SK-N-SH (cell line): ENCODE measurements at regions not wholly inside any gene's neighbourhood (a gene's known extent, or its start where the extent isn't known, plus 50 kb on each side); places are given as distances from the start of the nearest gene placed in this dataset.

Source experiments
- CTCF ChIA-PET: fragments of 300-600, 350-600 bp; formaldehyde crosslinking; extraction: SDS; loops from one replicate; lab custom pipeline; 2021; lab: Yijun Ruan, JAX
- POLR2A ChIA-PET: fragments of 350-600 bp; sonication (Branson Sonifier 250); formaldehyde crosslinking; extraction: SDS; loops from one replicate; lab custom pipeline; 2020; ENCODE audit warnings: antibody characterized with exemption, inconsistent platforms; lab: Yijun Ruan, JAX
- DNase-seq: peaks from one replicate; pipeline ENCODE4 v3.0.0; 2012
- H2AFZ ChIP-seq: fragments of 200-600 bp; sonication (generic); 2 replicates; pipeline ENCODE4 v1.8.1; 2016; ENCODE audit warnings: antibody characterized with exemption, mild to moderate bottlenecking, low read depth
- H3F3A ChIP-seq: fragments of 200-600 bp; sonication (generic); replicated peaks from 2 replicates; pipeline ENCODE3; 2016; ENCODE audit warnings: antibody characterized with exemption, mild to moderate bottlenecking; ENCODE audit not compliant: insufficient read depth
- H3K27ac ChIP-seq, 2 experiments: fragments of 200-500 bp in 1 of 2; fragments of 200-600 bp in 1 of 2; sonication (Bioruptor generic) in 1 of 2; sonication (generic), shearing (Covaris generic) in 1 of 2; 2 replicates each; pipeline versions ENCODE4 v1.5.1 to v1.6.1; 2014 to 2016; ENCODE audit warnings: low read depth in 2 of 2, inconsistent platforms in 1 of 2, low read length in 1 of 2, mild to moderate bottlenecking in 1 of 2, mixed read lengths in 1 of 2
- H3K27me3 ChIP-seq: fragments of 200-600 bp; sonication (generic), shearing (Covaris generic); 2 replicates; pipeline ENCODE4 v1.6.1; 2016; ENCODE audit warnings: mixed run types; ENCODE audit not compliant: insufficient read depth
- H3K36me3 ChIP-seq, 2 experiments: fragments of 200-500 bp in 1 of 2; fragments of 200-600 bp in 1 of 2; sonication (Bioruptor generic) in 1 of 2; sonication (generic) in 1 of 2; replicated peaks in 1 of 2; 2 replicates each; pipeline versions ENCODE3 to v1.5.1; 2014 to 2016; ENCODE audit warnings: low read length in 1 of 2, mild to moderate bottlenecking in 1 of 2; ENCODE audit not compliant: insufficient read depth in 2 of 2, control insufficient read depth in 1 of 2
- H3K4me1 ChIP-seq, 2 experiments: fragments of 200-500 bp in 1 of 2; fragments of 200-600 bp in 1 of 2; sonication (Bioruptor generic) in 1 of 2; sonication (generic), shearing (Covaris generic) in 1 of 2; 2 replicates each; pipeline versions ENCODE4 v1.5.1 to v1.6.1; 2014 to 2016; ENCODE audit warnings: low read depth in 1 of 2, low read length in 1 of 2, mixed run types in 1 of 2; ENCODE audit not compliant: insufficient read depth in 2 of 2, control insufficient read depth in 1 of 2
- H3K4me2 ChIP-seq: fragments of 200-600 bp; sonication (generic), shearing (Covaris generic); 2 replicates; pipeline ENCODE4 v1.6.1; 2017; ENCODE audit warnings: mixed run types
- H3K4me3 ChIP-seq, 2 experiments: fragments of 200-500 bp in 1 of 2; fragments of 200-600 bp in 1 of 2; sonication (Bioruptor generic) in 1 of 2; sonication (generic), shearing (Covaris generic) in 1 of 2; 2 replicates each; pipeline versions ENCODE4 v1.5.1 to v1.8.1; 2014 to 2016; ENCODE audit warnings: low read depth in 2 of 2, inconsistent platforms in 1 of 2, low read length in 1 of 2, mild to moderate bottlenecking in 1 of 2, mixed read lengths in 1 of 2, moderate library complexity in 1 of 2
- H3K79me2 ChIP-seq: fragments of 200-600 bp; sonication (generic); 2 replicates; pipeline ENCODE4 v1.8.1; 2017; ENCODE audit warnings: mild to moderate bottlenecking; ENCODE audit not compliant: insufficient read depth
- H3K9ac ChIP-seq: fragments of 200-600 bp; sonication (generic); 2 replicates; pipeline ENCODE4 v1.6.1; 2017; ENCODE audit warnings: mixed run types
- H3K9me2 ChIP-seq: fragments of 200-600 bp; sonication (generic); 2 replicates; pipeline ENCODE4 v1.6.1; 2017; ENCODE audit warnings: mixed run types
- H3K9me3 ChIP-seq: fragments of 200-600 bp; sonication (generic); 2 replicates; pipeline ENCODE4 v1.6.1; 2017; ENCODE audit warnings: mixed run types, mild to moderate bottlenecking, moderate library complexity
- H4K20me1 ChIP-seq: fragments of 200-600 bp; sonication (generic); 2 replicates; pipeline ENCODE4 v1.6.1; 2017; ENCODE audit warnings: mild to moderate bottlenecking, mixed run types; ENCODE audit not compliant: insufficient read depth
- CHD2 ChIP-seq: fragments of 150-350 bp; IDR thresholded peaks from 2 replicates; pipeline ENCODE4 v1.6.1; 2018; ENCODE audit warnings: low read length; ENCODE audit not compliant: partially characterized antibody
- ELF1 ChIP-seq: IDR thresholded peaks from 2 replicates; pipeline ENCODE4 v1.4.0; 2012
- EP300 ChIP-seq, 2 experiments: IDR thresholded peaks; 2 replicates each; pipeline versions ENCODE4 v1.4.0 to v1.6.1; 2012; ENCODE audit warnings: borderline replicate concordance in 1 of 2, low read depth in 1 of 2, low read length in 1 of 2
- EZH2phosphoT487 ChIP-seq: fragments of 200-600 bp; sonication (generic); IDR thresholded peaks from 2 replicates; pipeline ENCODE4 v1.6.1; 2017; ENCODE audit warnings: low read depth, mixed run types, mild to moderate bottlenecking, antibody characterized with exemption, moderate library complexity, borderline replicate concordance
- FOXM1 ChIP-seq: IDR thresholded peaks from 2 replicates; pipeline ENCODE4 v1.4.0; 2012; ENCODE audit warnings: low read depth, mild to moderate bottlenecking
- GABPA ChIP-seq: IDR thresholded peaks from 2 replicates; pipeline ENCODE4 v1.4.0; 2012; ENCODE audit warnings: low read depth, mild to moderate bottlenecking
- GATA2 ChIP-seq: sonication (generic); formaldehyde crosslinking; IDR thresholded peaks from 2 replicates; pipeline ENCODE4 v1.5.0; 2020; ENCODE audit warnings: mild to moderate bottlenecking, missing genetic modification reagents
- MEF2A ChIP-seq: IDR thresholded peaks from 2 replicates; pipeline ENCODE4 v1.4.0; 2012; ENCODE audit warnings: low read depth, borderline replicate concordance
- NFIC ChIP-seq: IDR thresholded peaks from 2 replicates; pipeline ENCODE4 v1.4.0; 2012; ENCODE audit warnings: borderline replicate concordance
- NRF1 ChIP-seq: IDR thresholded peaks from 2 replicates; pipeline ENCODE4 v1.6.1; 2012; ENCODE audit warnings: low read depth, mild to moderate bottlenecking, low read length
- RAD21 ChIP-seq: IDR thresholded peaks from 2 replicates; pipeline ENCODE4 v1.6.1; 2012; ENCODE audit warnings: mild to moderate bottlenecking, low read length
- RCOR1 ChIP-seq: fragments of 150-350 bp; IDR thresholded peaks from 2 replicates; pipeline ENCODE4 v1.6.1; 2017; ENCODE audit warnings: antibody characterized with exemption, low read length
- SIN3A ChIP-seq: IDR thresholded peaks from 2 replicates; pipeline ENCODE4 v1.6.1; 2012; ENCODE audit warnings: low read depth, mild to moderate bottlenecking, low read length, moderate library complexity, borderline replicate concordance
- TAF1 ChIP-seq: IDR thresholded peaks from 2 replicates; pipeline ENCODE4 v1.6.1; 2012; ENCODE audit warnings: low read depth, mild to moderate bottlenecking, low read length, moderate library complexity, borderline replicate concordance
- TCF12 ChIP-seq: IDR thresholded peaks from 2 replicates; pipeline ENCODE4 v1.4.0; 2012
- TEAD4 ChIP-seq: IDR thresholded peaks from 2 replicates; pipeline ENCODE4 v1.4.0; 2012; ENCODE audit warnings: mild to moderate bottlenecking, borderline replicate concordance; ENCODE audit not compliant: insufficient read depth
- WGBS: methylation state at CpG from one replicate; pipeline ENCODE4 v1.1.6; 2017; ENCODE audit warnings: low lambda C conversion rate; 5-methylcytosine and 5-hydroxymethylcytosine counted together
- TF ChIP-seq, protein P1 (sequence below): fragments of 150-350 bp; IDR thresholded peaks from 2 replicates; pipeline ENCODE4 v1.6.1; 2016; ENCODE audit warnings: mild to moderate bottlenecking, low read depth, low read length
- TF ChIP-seq, protein P2 (sequence below): IDR thresholded peaks from 2 replicates; pipeline ENCODE4 v1.4.0; 2012; ENCODE audit warnings: low read depth
- TF ChIP-seq, protein P3 (sequence below): fragments of 200-600 bp; sonication (generic); IDR thresholded peaks from 2 replicates; pipeline ENCODE4 v1.6.1; 2017; ENCODE audit warnings: antibody characterized with exemption, mild to moderate bottlenecking, moderate library complexity
- TF ChIP-seq, protein P4 (sequence below): IDR thresholded peaks from 2 replicates; pipeline ENCODE4 v1.6.1; 2012; ENCODE audit warnings: mild to moderate bottlenecking, low read depth, low read length, moderate library complexity

DNA sequence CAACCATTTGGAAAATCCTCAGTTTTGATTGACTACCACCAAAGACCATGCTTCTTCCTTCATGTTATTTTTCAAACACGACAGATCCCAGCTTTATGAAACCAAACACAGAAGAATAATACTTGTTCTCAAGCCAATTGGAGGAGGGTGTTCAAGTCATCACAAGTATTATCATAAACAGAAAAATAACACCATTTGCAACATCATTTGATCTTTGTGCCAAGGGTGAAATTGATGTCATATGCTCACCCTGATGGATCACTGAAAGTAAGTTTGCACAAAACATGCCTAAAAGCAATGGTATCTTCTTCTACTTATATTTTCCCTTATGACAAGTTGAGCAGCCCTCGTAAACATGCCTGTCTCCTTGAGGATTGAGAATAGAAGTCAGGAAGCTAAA is 448.0 kb upstream of the ZEB2 start:
- no peaks in the 10 kb centered on the region; the same call in 1 of the 2 replicates for H3K9me3 ChIP-seq
- WGBS = 84% methylated on average over 2 of the region's 2 CpGs
- no peak for DNase-seq
- H3K27ac ChIP-seq = no peak overlapping the region
- no peak overlapping the region for H2AFZ ChIP-seq
- TF ChIP-seq, protein P1, sequence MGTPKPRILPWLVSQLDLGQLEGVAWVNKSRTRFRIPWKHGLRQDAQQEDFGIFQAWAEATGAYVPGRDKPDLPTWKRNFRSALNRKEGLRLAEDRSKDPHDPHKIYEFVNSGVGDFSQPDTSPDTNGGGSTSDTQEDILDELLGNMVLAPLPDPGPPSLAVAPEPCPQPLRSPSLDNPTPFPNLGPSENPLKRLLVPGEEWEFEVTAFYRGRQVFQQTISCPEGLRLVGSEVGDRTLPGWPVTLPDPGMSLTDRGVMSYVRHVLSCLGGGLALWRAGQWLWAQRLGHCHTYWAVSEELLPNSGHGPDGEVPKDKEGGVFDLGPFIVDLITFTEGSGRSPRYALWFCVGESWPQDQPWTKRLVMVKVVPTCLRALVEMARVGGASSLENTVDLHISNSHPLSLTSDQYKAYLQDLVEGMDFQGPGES = no peak
- TF ChIP-seq SIN3A (no peak), EZH2phosphoT487 (no peak), CHD2 (no peak), GABPA (no peak), RCOR1 (no peak), GATA2 (CRISPR knock-in tag) (no peak), NRF1 (no peak), FOXM1 (no peak), NFIC (no peak), TEAD4 (no peak), MEF2A (no peak), RAD21 (no peak), TCF12 (no peak), EP300 (IDR thresholded peaks at IDR 0.05; ENCODE audit: borderline replicate concordance in 1 of 2, low read depth in 1 of 2, low read length in 1 of 2) (no peak)
- TF ChIP-seq, protein P2, sequence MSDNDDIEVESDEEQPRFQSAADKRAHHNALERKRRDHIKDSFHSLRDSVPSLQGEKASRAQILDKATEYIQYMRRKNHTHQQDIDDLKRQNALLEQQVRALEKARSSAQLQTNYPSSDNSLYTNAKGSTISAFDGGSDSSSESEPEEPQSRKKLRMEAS = no peak
- TF ChIP-seq, protein P3, sequence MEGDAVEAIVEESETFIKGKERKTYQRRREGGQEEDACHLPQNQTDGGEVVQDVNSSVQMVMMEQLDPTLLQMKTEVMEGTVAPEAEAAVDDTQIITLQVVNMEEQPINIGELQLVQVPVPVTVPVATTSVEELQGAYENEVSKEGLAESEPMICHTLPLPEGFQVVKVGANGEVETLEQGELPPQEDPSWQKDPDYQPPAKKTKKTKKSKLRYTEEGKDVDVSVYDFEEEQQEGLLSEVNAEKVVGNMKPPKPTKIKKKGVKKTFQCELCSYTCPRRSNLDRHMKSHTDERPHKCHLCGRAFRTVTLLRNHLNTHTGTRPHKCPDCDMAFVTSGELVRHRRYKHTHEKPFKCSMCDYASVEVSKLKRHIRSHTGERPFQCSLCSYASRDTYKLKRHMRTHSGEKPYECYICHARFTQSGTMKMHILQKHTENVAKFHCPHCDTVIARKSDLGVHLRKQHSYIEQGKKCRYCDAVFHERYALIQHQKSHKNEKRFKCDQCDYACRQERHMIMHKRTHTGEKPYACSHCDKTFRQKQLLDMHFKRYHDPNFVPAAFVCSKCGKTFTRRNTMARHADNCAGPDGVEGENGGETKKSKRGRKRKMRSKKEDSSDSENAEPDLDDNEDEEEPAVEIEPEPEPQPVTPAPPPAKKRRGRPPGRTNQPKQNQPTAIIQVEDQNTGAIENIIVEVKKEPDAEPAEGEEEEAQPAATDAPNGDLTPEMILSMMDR = no peak
- TF ChIP-seq, all 33 proteins: peak for 0
- no peaks in the 10 kb centered on the region for H3K36me3 ChIP-seq
- no peaks in the 10 kb centered on the region for H3K9me2 ChIP-seq
- H3K79me2 ChIP-seq = no peaks in the 10 kb centered on the region
- no peak overlapping the region for H3K9ac ChIP-seq
- no peak overlapping the region for H3K4me3 ChIP-seq
- H3K27me3 ChIP-seq = no peaks in the 10 kb centered on the region
- ChIA-PET POLR2A (no interaction called here), CTCF (no interaction called here)
- H3K4me1 ChIP-seq = peaks cover 0 to 6% of the 10 kb centered on the region in 2 experiments; a peak in 2 of 4 replicates
- no peak overlapping the region for H3K4me2 ChIP-seq
- H4K20me1 ChIP-seq = no peaks in the 10 kb centered on the region
- no peaks in the 10 kb centered on the region for H3F3A ChIP-seq

DNA sequence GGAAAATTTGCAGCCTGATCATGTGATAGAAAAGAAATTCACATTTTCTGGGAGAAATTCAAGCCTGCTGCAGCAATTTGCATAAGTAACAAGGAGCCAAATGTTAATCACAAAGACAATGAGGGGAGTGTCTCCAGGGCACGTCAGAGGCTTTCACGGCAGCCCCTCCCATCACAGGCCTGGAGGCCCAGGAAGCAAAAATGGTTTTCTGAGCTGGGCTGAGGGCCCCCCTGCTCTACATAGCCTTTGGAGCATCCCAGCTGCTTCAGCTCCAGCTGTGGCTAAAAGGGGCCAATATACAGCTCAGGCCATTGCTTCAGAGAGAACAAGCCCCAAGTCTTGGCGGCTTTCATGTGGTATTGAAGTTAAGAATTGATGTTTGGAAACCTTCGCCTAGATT is 445.3 kb upstream of the ZEB2 start:
- Histone ChIP-seq H3K36me3 (no peaks in the 10 kb centered on the region), H3K79me2 (no peaks in the 10 kb centered on the region), H3K9ac (no peak overlapping the region), H3K4me1 (no peaks in the 10 kb centered on the region), H3K27me3 (no peaks in the 10 kb centered on the region), H4K20me1 (no peaks in the 10 kb centered on the region), H3K9me3 (no peaks in the 10 kb centered on the region), H2AFZ (no peak overlapping the region), H3F3A (no peaks in the 10 kb centered on the region), H3K9me2 (no peaks in the 10 kb centered on the region), H3K4me2 (no peak overlapping the region), H3K4me3 (no peak overlapping the region), H3K27ac (no peak overlapping the region)
- TF ChIP-seq ELF1 (no peak), TAF1 (no peak)
- TF ChIP-seq, protein P4, sequence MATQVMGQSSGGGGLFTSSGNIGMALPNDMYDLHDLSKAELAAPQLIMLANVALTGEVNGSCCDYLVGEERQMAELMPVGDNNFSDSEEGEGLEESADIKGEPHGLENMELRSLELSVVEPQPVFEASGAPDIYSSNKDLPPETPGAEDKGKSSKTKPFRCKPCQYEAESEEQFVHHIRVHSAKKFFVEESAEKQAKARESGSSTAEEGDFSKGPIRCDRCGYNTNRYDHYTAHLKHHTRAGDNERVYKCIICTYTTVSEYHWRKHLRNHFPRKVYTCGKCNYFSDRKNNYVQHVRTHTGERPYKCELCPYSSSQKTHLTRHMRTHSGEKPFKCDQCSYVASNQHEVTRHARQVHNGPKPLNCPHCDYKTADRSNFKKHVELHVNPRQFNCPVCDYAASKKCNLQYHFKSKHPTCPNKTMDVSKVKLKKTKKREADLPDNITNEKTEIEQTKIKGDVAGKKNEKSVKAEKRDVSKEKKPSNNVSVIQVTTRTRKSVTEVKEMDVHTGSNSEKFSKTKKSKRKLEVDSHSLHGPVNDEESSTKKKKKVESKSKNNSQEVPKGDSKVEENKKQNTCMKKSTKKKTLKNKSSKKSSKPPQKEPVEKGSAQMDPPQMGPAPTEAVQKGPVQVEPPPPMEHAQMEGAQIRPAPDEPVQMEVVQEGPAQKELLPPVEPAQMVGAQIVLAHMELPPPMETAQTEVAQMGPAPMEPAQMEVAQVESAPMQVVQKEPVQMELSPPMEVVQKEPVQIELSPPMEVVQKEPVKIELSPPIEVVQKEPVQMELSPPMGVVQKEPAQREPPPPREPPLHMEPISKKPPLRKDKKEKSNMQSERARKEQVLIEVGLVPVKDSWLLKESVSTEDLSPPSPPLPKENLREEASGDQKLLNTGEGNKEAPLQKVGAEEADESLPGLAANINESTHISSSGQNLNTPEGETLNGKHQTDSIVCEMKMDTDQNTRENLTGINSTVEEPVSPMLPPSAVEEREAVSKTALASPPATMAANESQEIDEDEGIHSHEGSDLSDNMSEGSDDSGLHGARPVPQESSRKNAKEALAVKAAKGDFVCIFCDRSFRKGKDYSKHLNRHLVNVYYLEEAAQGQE = no peak
- DNase-seq = no peak
- WGBS = 53% methylated on average over 4 of the region's 4 CpGs
- POLR2A ChIA-PET = no interaction called here
- CTCF ChIA-PET = no interaction called here
